AG04449 (cell line): ENCODE measurements at regions not wholly inside any gene's neighbourhood (a gene's known extent, or its start where the extent isn't known, plus 50 kb on each side); places are given as distances from the start of the nearest gene placed in this dataset.

Experiments
- CTCF ChIA-PET: fragments of 350-600 bp; formaldehyde crosslinking; extraction: SDS; loops from one replicate; lab custom pipeline; 2021; ENCODE audit warnings: antibody characterized with exemption; lab: Yijun Ruan, JAX
- POLR2A ChIA-PET: fragments of 400-600, 350-600 bp; formaldehyde crosslinking; extraction: SDS; loops from one replicate; lab custom pipeline; 2020; ENCODE audit warnings: antibody characterized with exemption, inconsistent platforms; lab: Yijun Ruan, JAX
- DNase-seq: peaks from one replicate; pipeline ENCODE4 v3.0.0-alpha.2; 2010; ENCODE audit warnings: low read depth, low spot score
- H3K4me3 ChIP-seq: 2 replicates; pipeline ENCODE4 v1.5.1; 2011; ENCODE audit warnings: low read depth, mild to moderate bottlenecking, control low read depth, low read length
- TF ChIP-seq, protein P1 (sequence below): IDR thresholded peaks from one replicate; pipeline ENCODE4 v1.5.1; 2011; ENCODE audit warnings: mild to moderate bottlenecking, moderate library complexity, low read length, control low read depth, inconsistent platforms; ENCODE audit not compliant: insufficient read depth; ENCODE audit errors: missing control alignments

DNA sequence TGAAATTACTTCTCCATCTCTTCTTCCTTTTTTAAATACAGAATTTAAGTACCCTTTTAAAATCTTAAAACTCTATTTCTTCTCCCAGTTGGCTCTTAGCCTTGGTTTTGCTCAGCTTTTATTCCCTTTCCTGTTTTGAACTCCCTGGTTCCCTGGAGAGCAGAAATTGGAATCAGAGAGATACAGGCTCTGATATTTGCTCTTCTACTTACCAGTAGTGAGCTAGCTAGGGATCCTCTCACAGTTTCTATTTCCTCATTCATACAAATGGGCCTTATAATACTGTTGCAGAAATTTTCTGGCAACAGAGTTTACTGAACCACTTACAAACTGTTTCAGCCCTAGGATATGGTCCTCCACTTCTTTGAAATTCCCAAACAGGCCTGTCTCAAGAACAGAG, 606.3 kb downstream of the NUF2 start:
- CTCF ChIA-PET, result no interaction called here
- no peak for DNase-seq
- POLR2A ChIA-PET, result interaction anchor here (0.6 kb wide), 1 partner anchor 419 kb away, joined by 5 read pairs; no protein-coding TSS in a partner anchor
- TF ChIP-seq, protein P1, sequence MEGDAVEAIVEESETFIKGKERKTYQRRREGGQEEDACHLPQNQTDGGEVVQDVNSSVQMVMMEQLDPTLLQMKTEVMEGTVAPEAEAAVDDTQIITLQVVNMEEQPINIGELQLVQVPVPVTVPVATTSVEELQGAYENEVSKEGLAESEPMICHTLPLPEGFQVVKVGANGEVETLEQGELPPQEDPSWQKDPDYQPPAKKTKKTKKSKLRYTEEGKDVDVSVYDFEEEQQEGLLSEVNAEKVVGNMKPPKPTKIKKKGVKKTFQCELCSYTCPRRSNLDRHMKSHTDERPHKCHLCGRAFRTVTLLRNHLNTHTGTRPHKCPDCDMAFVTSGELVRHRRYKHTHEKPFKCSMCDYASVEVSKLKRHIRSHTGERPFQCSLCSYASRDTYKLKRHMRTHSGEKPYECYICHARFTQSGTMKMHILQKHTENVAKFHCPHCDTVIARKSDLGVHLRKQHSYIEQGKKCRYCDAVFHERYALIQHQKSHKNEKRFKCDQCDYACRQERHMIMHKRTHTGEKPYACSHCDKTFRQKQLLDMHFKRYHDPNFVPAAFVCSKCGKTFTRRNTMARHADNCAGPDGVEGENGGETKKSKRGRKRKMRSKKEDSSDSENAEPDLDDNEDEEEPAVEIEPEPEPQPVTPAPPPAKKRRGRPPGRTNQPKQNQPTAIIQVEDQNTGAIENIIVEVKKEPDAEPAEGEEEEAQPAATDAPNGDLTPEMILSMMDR, result no peak
- no peak overlapping the region for H3K4me3 ChIP-seq

DNA sequence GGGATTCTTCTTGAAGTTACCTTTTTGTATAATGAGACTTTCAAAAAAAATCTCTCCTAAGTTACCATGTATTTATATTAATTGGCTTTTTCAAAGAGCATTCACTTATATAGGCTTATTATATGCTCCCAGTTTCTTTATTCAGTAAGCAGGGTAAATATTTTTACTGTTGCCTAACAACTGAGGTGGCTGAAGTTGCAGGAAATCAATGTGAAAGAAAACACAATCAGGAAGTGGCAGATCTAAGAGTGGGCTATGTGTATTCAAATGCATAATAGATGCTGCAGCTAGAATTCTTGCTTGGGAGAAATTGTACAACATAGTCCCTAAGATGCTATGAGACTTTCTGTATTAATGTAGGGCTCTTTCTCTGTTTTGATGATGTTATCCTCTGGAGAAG, 606.9 kb downstream of the NUF2 start:
- TF ChIP-seq, protein P1, result no peak
- CTCF ChIA-PET, result no interaction called here
- no peak for DNase-seq
- no peak overlapping the region for H3K4me3 ChIP-seq
- POLR2A ChIA-PET, result interaction anchor here (0.6 kb wide), 1 partner anchor 419 kb away, joined by 5 read pairs; no protein-coding TSS in a partner anchor

DNA sequence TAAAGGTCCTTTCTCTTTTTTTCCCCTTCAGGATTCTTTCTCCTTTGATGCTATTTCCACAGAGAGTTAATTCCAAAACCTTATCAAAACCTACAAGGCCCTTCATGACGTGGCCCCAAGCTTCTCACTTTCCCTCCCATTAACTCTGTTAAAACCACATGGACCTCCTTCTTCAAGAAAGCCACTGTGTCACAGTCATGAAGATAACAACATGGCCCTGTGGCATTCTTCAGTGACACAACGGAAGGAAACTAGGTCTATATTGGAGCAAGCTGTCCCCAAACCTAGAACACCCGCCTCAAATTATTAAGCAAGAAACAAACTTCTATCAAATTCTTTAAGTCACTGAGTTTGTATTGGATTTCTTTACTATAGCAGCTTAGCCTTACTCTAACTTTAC, 611.1 kb downstream of the NUF2 start:
- CTCF ChIA-PET, result no interaction called here
- DNase-seq, result no peak

DNA sequence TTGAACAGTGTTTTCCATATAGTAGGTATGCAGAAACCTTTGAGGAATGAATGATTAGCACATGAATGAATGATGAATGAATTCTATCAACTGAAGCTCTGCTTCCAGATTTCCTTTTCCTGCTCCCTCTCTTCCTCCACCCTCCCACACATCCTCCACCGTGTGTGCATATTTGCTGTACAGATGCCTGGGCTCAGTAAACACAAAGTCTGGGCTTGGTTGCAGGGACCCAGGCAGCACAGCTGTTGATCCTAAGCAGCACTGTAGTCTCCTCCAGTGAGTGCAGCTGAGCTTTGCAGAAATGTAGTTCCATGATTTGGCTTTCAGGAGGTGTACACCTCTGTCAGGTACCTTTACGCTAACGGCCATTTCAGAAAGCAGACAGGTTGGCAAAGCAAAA, 611.7 kb downstream of the NUF2 start:
- CTCF ChIA-PET, result no interaction called here
- no peak for DNase-seq
- no peak overlapping the region for H3K4me3 ChIP-seq
- POLR2A ChIA-PET, result no interaction called here
- TF ChIP-seq, protein P1, result no peak

More for the DNA sequence above, 611.1 kb downstream of the NUF2 start:
- H3K4me3 ChIP-seq, result no peak overlapping the region
- TF ChIP-seq, protein P1, result no peak
- POLR2A ChIA-PET, result no interaction called here

DNA sequence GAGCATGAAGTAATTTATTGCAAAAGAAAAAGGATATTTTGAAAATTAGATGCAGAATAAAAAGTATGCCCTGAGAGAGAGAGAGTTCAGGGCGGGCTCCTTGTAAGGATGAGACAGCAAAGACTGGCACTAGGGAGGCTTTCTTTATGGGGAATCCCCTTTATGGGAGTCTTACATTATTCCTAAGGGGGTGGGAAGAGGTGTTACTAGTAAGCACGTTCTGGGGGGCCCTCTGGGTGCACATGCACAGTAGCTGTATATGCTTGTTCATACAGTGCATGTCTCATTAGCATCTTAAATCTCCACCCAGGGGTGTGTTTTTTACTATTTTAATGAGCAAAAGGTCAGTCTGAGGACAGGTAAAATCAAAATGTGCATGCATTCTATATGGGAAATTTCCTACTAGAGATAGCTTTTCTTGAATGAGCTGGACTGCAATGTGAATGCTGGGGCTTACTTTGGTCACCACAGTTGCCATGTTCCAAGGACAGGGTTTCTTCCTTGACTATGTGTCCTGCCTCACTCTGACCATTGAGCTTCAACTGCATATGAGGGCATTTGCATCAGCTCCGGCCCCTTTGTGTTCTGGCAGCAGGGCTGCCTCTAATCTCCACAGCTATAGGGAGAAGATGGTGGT, 614.1 kb downstream of the NUF2 start:
- CTCF ChIA-PET, result no interaction called here
- POLR2A ChIA-PET, result no interaction called here

DNA sequence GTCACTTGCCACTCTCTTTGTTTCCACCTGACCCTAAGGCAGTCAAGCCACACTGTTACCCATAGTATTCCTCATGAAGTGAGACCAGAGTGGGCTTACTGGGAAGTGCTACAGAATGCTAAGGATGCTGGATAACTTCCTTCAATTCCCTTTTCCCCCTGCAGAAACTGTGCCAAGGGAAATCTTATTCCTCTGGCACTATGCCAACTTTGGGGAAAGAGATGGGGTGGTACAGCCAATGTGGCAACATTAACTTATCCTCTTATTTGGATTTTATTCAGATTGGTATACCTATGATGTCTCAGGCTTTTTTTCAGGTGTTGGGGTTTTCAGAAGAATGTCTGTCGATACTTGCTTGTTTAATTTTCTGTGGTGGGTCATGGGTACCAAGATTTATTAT, 599.4 kb upstream of the PBX1 start:
- CTCF ChIA-PET, result no interaction called here
- no peak for DNase-seq
- TF ChIP-seq, protein P1, result no peak
- POLR2A ChIA-PET, result no interaction called here
- H3K4me3 ChIP-seq, result no peak overlapping the region

More for the DNA sequence above, 614.1 kb downstream of the NUF2 start:
- H3K4me3 ChIP-seq, result no peak overlapping the region
- TF ChIP-seq, protein P1, result no peak
- no peak for DNase-seq
